ENCODE measurements at regions not wholly inside any gene's neighbourhood (a gene's known extent, or its start where the extent isn't known, plus 50 kb on each side); places are given as distances from the start of the nearest gene placed in this dataset.

DNA sequence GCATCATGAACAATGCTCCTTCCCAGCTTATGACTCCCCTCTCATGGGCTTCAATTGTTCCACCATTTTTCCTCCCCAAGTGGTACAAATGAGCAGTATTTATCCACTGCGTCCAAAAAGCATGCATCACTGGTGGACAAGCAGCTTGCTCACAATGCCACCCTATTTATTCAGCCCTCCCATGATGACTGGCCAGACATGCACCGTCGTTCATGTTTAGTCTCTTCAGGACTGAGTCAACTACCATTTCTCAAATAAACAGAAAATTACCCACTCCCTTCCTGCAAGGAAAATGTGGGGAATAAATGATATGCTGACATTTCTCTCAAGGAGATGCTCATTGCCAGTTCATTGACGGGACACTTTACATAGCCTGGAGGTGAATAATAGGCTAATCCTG lies 300.4 kb downstream of the C6orf118 start:
- TF ChIP-seq, protein P1, sequence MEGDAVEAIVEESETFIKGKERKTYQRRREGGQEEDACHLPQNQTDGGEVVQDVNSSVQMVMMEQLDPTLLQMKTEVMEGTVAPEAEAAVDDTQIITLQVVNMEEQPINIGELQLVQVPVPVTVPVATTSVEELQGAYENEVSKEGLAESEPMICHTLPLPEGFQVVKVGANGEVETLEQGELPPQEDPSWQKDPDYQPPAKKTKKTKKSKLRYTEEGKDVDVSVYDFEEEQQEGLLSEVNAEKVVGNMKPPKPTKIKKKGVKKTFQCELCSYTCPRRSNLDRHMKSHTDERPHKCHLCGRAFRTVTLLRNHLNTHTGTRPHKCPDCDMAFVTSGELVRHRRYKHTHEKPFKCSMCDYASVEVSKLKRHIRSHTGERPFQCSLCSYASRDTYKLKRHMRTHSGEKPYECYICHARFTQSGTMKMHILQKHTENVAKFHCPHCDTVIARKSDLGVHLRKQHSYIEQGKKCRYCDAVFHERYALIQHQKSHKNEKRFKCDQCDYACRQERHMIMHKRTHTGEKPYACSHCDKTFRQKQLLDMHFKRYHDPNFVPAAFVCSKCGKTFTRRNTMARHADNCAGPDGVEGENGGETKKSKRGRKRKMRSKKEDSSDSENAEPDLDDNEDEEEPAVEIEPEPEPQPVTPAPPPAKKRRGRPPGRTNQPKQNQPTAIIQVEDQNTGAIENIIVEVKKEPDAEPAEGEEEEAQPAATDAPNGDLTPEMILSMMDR (IDR thresholded peaks at IDR 0.05), result no peak
- TF ChIP-seq POLR2A (IDR thresholded peaks at IDR 0.05), result no peak
- TF ChIP-seq POLR2AphosphoS5 (IDR thresholded peaks at IDR 0.05), result no peak
